Erythroblast (primary cell): ENCODE measurements at regions not wholly inside any gene's neighbourhood (a gene's known extent, or its start where the extent isn't known, plus 50 kb on each side); places are given as distances from the start of the nearest gene placed in this dataset.

Source experiments
- GATA1 ChIP-seq: IDR thresholded peaks from 2 replicates; pipeline ENCODE4 v1.6.1; 2011; ENCODE audit warnings: low read depth, mild to moderate bottlenecking, control low read depth, low read length, moderate library complexity
- POLR2A ChIP-seq: IDR thresholded peaks from 2 replicates; pipeline ENCODE4 v1.6.1; 2011; ENCODE audit warnings: mild to moderate bottlenecking, low read length

DNA sequence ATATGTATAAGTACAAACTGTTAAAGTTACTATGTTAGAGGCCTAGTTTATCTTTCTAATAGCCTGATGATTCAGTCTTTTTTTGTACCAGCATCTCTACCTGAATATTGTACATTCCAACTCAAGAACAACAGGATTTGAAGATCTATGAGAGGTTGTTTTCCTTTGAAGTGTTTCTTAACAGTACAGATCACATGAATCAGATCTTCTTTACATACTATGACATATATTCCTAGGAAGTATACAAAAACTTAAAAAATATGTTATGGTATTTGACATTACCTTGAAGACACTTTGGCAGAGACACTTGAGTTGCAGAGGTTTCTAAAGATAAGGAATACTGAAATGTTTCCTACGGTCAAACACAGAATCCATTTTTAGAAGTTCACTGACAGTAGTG is 1280.9 kb downstream of the KCNT2 start:
- no peak for TF ChIP-seq POLR2A
- TF ChIP-seq GATA1: no peak
